Mesenchymal stem cell (in vitro differentiated cells and primary cell): ENCODE measurements at regions not wholly inside any gene's neighbourhood (a gene's known extent, or its start where the extent isn't known, plus 50 kb on each side); places are given as distances from the start of the nearest gene placed in this dataset.

Experiments used
- DNase-seq: peaks from one replicate; pipeline ENCODE4 v3.0.0-alpha.2; 2013
- H2AFZ ChIP-seq: one replicate; pipeline ENCODE4 v1.6.1; 2013; ENCODE audit warnings: low read depth, mild to moderate bottlenecking, control low read depth, inconsistent platforms, low read length, moderate library complexity
- H2AK5ac ChIP-seq: 2 replicates; pipeline ENCODE4 v1.6.1; 2013; ENCODE audit warnings: low read length, moderate library complexity, mild to moderate bottlenecking, inconsistent platforms; ENCODE audit not compliant: severe bottlenecking
- H2BK120ac ChIP-seq: one replicate; pipeline ENCODE4 v1.6.1; 2013; ENCODE audit warnings: low read depth, mild to moderate bottlenecking, inconsistent platforms, low read length, moderate library complexity
- H2BK12ac ChIP-seq, 2 experiments: one replicate each; pipeline ENCODE4 v1.6.1; 2013; ENCODE audit warnings: inconsistent platforms in 2 of 2, low read length in 2 of 2, mild to moderate bottlenecking in 2 of 2, moderate library complexity in 2 of 2, control low read depth in 1 of 2
- H2BK15ac ChIP-seq: one replicate; pipeline ENCODE4 v1.6.1; 2013; ENCODE audit warnings: mild to moderate bottlenecking, low read depth, inconsistent platforms; ENCODE audit not compliant: poor library complexity, severe bottlenecking
- H2BK5ac ChIP-seq: 2 replicates; pipeline ENCODE4 v1.6.1; 2013; ENCODE audit warnings: low read depth, mild to moderate bottlenecking, low read length, control low read depth, inconsistent platforms; ENCODE audit not compliant: poor library complexity, severe bottlenecking
- H3K14ac ChIP-seq, 2 experiments: one replicate each; pipeline ENCODE4 v1.6.1; 2013; ENCODE audit warnings: inconsistent platforms in 2 of 2, low read length in 2 of 2, control low read depth in 1 of 2, mild to moderate bottlenecking in 1 of 2, moderate library complexity in 1 of 2
- H3K18ac ChIP-seq, 2 experiments: one replicate each; pipeline ENCODE4 v1.6.1; 2013; ENCODE audit warnings: inconsistent platforms in 2 of 2, low read length in 2 of 2, control low read depth in 1 of 2, low read depth in 1 of 2, mild to moderate bottlenecking in 1 of 2
- H3K23ac ChIP-seq, 2 experiments: one replicate each; pipeline ENCODE4 v1.6.1; 2013; ENCODE audit warnings: inconsistent platforms in 2 of 2, low read length in 2 of 2, mild to moderate bottlenecking in 2 of 2, moderate library complexity in 2 of 2, control low read depth in 1 of 2
- H3K27ac ChIP-seq: 2 replicates; pipeline ENCODE4 v1.5.1; 2013; ENCODE audit warnings: mild to moderate bottlenecking, moderate library complexity, low read length, control low read depth, inconsistent platforms; ENCODE audit not compliant: poor library complexity, severe bottlenecking
- H3K27me3 ChIP-seq, 2 experiments: 2 replicates each; pipeline versions ENCODE4 v1.6.1 to v1.7.0; 2013; ENCODE audit warnings: low read length in 2 of 2, mild to moderate bottlenecking in 2 of 2, moderate library complexity in 2 of 2, control low read depth in 1 of 2, inconsistent platforms in 1 of 2; ENCODE audit not compliant: control insufficient read depth in 1 of 2, insufficient read depth in 1 of 2
- H3K36me3 ChIP-seq, 2 experiments: 2 replicates each; pipeline versions ENCODE4 v1.6.1 to v1.7.0; 2013; ENCODE audit warnings: low read length in 2 of 2, control low read depth in 1 of 2, inconsistent platforms in 1 of 2, low read depth in 1 of 2, mild to moderate bottlenecking in 1 of 2; ENCODE audit not compliant: insufficient read depth in 2 of 2, control insufficient read depth in 1 of 2
- H3K4ac ChIP-seq, 2 experiments: one replicate each; pipeline ENCODE4 v1.6.1; 2013; ENCODE audit warnings: inconsistent platforms in 2 of 2, low read length in 2 of 2, mild to moderate bottlenecking in 2 of 2, moderate library complexity in 2 of 2, control low read depth in 1 of 2, low read depth in 1 of 2
- H3K4me1 ChIP-seq: 2 replicates; pipeline ENCODE4 v1.6.1; 2013; ENCODE audit warnings: low read depth, low read length, control low read depth; ENCODE audit not compliant: control insufficient read depth, insufficient read depth
- H3K4me2 ChIP-seq: 2 replicates; pipeline ENCODE4 v1.6.1; 2013; ENCODE audit warnings: low read length, mild to moderate bottlenecking, inconsistent platforms; ENCODE audit not compliant: poor library complexity, severe bottlenecking
- H3K4me3 ChIP-seq, 2 experiments: 2 replicates each; pipeline versions ENCODE4 v1.5.1 to v1.7.0; 2013; ENCODE audit warnings: low read length in 2 of 2, mild to moderate bottlenecking in 2 of 2, control low read depth in 1 of 2, low read depth in 1 of 2; ENCODE audit not compliant: insufficient read depth in 1 of 2
- H3K79me1 ChIP-seq: replicated peaks from 2 replicates; pipeline ENCODE4 v1.6.1; 2013; ENCODE audit warnings: mild to moderate bottlenecking, control low read depth, low read length, inconsistent platforms; ENCODE audit not compliant: poor library complexity, severe bottlenecking
- H3K9ac ChIP-seq: 2 replicates; pipeline ENCODE4 v1.7.0; 2013; ENCODE audit warnings: mild to moderate bottlenecking, low read length, moderate library complexity
- H3K9me3 ChIP-seq: 2 replicates; pipeline ENCODE4 v1.7.0; 2013; ENCODE audit warnings: mild to moderate bottlenecking, low read length; ENCODE audit not compliant: control insufficient read depth
- H4K8ac ChIP-seq: one replicate; pipeline ENCODE4 v1.6.1; 2013; ENCODE audit warnings: inconsistent platforms, mild to moderate bottlenecking, low read length, moderate library complexity
- H4K91ac ChIP-seq: one replicate; pipeline ENCODE4 v1.6.1; 2013; ENCODE audit warnings: mild to moderate bottlenecking, low read length, inconsistent platforms
- WGBS: methylation state at CpG from one replicate; pipeline ENCODE4 v1.1.7; 2013; ENCODE audit warnings: mixed read lengths; 5-methylcytosine and 5-hydroxymethylcytosine counted together

DNA sequence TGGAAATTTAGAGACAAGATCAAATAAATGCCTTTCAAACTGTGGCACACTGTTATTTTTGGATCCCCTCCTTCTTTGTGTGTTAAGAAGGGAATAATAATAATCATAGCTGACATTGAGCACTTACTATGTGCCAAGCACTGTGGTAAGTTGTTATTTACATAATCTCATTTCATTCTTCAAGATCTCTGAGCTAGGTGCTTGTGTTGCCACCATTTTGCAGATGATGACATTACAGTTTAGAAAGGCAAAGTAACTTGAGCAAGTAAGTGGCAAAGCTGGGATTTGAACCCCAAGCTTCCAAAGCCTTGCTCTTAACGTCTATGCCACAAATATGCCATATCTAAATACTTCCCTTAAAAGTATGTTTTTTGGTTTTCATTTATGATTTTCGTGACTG lies 121.8 kb upstream of the TMEM161B start:
- no peaks in the 10 kb centered on the region for H3K4me1 ChIP-seq
- no peak overlapping the region for H2BK15ac ChIP-seq
- H3K27me3 ChIP-seq: no peaks in the 10 kb centered on the region
- WGBS: no CpG with 5 or more reads among the region's 2 CpGs
- H3K36me3 ChIP-seq: no peaks in the 10 kb centered on the region
- no peak overlapping the region for H3K23ac ChIP-seq
- DNase-seq: no peak
- H2AK5ac ChIP-seq: no peak overlapping the region
- H3K9me3 ChIP-seq: no peaks in the 10 kb centered on the region
- H3K4me2 ChIP-seq: no peak overlapping the region
- no peak overlapping the region for H2BK120ac ChIP-seq
- H3K27ac ChIP-seq: no peak overlapping the region
- no peak overlapping the region for H3K4ac ChIP-seq
- no peak overlapping the region for H3K4me3 ChIP-seq
- H2BK12ac ChIP-seq: no peak overlapping the region
- no peak overlapping the region for H4K8ac ChIP-seq
- no peak overlapping the region for H3K9ac ChIP-seq
- no peak overlapping the region for H2BK5ac ChIP-seq
- H3K14ac ChIP-seq: no peak overlapping the region
- no peaks in the 10 kb centered on the region for H3K79me1 ChIP-seq
- H4K91ac ChIP-seq: no peak overlapping the region
- no peak overlapping the region for H2AFZ ChIP-seq
- H3K18ac ChIP-seq: no peak overlapping the region

DNA sequence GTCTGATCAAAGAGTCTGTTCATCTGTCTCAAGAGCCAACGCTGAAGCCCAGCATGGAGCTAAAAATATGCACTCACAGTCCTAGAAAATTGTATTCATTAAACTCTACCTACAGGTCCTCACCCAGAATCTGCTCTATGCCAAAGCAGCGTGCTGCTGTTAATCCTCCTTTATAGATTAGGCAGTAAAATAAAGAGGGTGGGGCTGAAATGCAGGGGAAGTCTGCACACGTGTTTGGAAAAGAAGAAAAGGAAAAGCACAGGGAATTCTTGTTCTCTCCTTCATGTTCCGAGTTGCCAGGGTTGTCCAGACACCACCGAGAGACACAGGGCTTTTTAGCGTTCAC lies 121.4 kb upstream of the TMEM161B start:
- Histone ChIP-seq H2BK15ac (no peak overlapping the region), H2BK120ac (no peak overlapping the region), H3K27ac (no peak overlapping the region), H3K79me1 (no peaks in the 10 kb centered on the region), H4K8ac (no peak overlapping the region), H3K27me3 (no peaks in the 10 kb centered on the region), H3K9me3 (no peaks in the 10 kb centered on the region), H3K23ac (no peak overlapping the region), H3K9ac (no peak overlapping the region), H2AFZ (no peak overlapping the region), H2BK12ac (no peak overlapping the region), H4K91ac (no peak overlapping the region), H3K4me1 (no peaks in the 10 kb centered on the region), H3K36me3 (no peaks in the 10 kb centered on the region), H2BK5ac (no peak overlapping the region), H3K4ac (no peak overlapping the region), H3K14ac (no peak overlapping the region), H3K4me2 (no peak overlapping the region), H3K18ac (no peak overlapping the region), H3K4me3 (no peak overlapping the region), H2AK5ac (no peak overlapping the region)
- WGBS: 67% methylated on average over 6 of the region's 6 CpGs
- DNase-seq: no peak

DNA sequence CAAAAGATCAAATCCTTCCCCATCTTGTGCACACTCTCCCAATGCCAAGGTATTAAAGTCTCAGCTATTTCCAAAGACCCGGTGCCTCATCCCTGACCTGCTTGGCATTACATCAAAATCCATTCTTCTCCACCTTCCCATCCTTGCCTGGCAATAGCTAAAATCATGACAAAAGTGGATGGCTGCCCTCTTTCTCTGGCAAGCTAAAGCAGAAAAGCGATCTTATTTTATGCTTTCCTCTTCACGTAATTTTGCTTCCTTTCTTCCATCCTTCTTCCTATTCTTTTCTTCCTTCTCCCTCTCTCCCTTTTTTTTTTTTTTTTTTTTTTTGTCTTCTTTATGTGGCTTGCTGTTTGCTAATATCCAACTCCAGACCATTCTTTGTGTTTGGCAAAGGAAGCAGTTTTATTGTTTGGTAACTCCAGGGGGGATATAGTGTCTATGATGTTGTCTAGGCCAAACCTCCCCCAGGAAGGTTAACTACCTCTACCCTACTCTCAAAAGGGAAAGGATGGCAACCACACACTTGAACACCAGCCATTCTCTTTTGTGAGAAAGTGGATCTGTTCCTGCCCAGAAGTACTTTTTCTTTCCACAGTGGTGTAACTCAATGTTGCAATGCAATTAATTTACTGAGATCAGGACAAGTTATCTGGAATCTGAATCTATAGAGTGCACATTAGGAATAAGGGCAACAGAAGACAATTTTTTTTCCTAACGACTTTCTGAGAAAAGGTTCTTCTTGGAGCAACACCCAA lies 120.9 kb upstream of the TMEM161B start:
- no peak overlapping the region for H2AK5ac ChIP-seq
- H2BK120ac ChIP-seq: no peak overlapping the region
- no peaks in the 10 kb centered on the region for H3K4me1 ChIP-seq
- no peak overlapping the region for H2BK5ac ChIP-seq
- H3K4me3 ChIP-seq: no peak overlapping the region
- no peak overlapping the region for H4K91ac ChIP-seq
- no peak overlapping the region for H2AFZ ChIP-seq
- no peaks in the 10 kb centered on the region for H3K36me3 ChIP-seq
- H3K27ac ChIP-seq: no peak overlapping the region
- H3K79me1 ChIP-seq: no peaks in the 10 kb centered on the region
- no peak overlapping the region for H2BK15ac ChIP-seq
- no peak overlapping the region for H3K4me2 ChIP-seq
- no peak overlapping the region for H2BK12ac ChIP-seq
- WGBS: 94% methylated on average over 3 of the region's 4 CpGs
- no peak overlapping the region for H4K8ac ChIP-seq
- no peak overlapping the region for H3K18ac ChIP-seq
- DNase-seq: no peak
- H3K9me3 ChIP-seq: no peaks in the 10 kb centered on the region
- H3K4ac ChIP-seq: no peak overlapping the region
- H3K23ac ChIP-seq: no peak overlapping the region
- H3K27me3 ChIP-seq: no peaks in the 10 kb centered on the region
- no peak overlapping the region for H3K9ac ChIP-seq
- H3K14ac ChIP-seq: no peak overlapping the region

DNA sequence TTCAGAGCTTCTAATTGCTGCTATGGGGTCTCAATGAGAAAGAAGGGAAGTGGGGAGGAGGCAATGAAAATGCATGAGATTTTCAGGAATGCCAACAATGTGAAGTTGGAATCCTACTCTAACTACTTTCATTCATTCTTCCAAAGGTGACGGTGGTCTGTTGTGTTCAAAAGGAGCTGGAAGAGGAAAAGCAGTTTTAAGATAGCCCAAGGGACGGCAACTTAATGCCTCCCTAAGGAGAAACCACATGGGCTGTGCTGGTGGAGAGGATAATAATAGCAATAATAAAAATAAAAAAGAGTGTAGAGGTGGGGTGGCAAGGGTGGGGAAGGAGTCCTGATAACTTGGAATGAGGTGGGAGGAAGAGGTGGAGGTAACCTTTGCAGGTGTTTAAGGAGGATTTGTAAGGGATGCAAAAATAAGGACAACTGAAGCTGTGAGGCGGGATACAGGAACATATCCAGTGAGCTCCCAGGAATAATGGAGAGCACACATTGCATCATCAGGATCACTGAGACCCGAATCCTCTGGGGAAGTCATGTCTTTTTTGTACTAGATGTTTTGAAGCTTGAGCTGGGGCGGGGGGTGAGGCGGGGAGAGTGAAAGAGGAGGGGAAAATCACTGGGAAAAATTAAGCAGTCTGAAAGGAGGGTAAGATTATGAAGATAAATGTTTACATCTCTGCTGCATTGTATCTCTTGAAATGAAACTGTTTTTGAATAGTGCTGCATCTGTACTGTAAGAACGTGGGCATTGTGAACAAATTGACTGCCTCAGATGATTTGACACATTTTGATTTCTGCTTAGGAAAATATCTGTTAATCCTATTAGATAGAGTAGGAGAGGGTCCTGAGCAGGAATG lies 120.1 kb upstream of the TMEM161B start:
- Histone ChIP-seq H3K9me3 (no peaks in the 10 kb centered on the region), H3K9ac (no peak overlapping the region), H3K27me3 (no peaks in the 10 kb centered on the region), H3K36me3 (no peaks in the 10 kb centered on the region), H3K23ac (no peak overlapping the region), H2BK120ac (no peak overlapping the region), H2AFZ (no peak overlapping the region), H4K91ac (no peak overlapping the region), H2BK5ac (no peak overlapping the region), H2AK5ac (no peak overlapping the region), H4K8ac (no peak overlapping the region), H2BK12ac (no peak overlapping the region), H3K79me1 (no peaks in the 10 kb centered on the region), H3K4me1 (no peaks in the 10 kb centered on the region), H3K4me3 (no peak overlapping the region), H3K4me2 (no peak overlapping the region), H3K27ac (no peak overlapping the region), H3K4ac (no peak overlapping the region), H3K18ac (no peak overlapping the region), H3K14ac (no peak overlapping the region), H2BK15ac (no peak overlapping the region)
- DNase-seq: no peak
- WGBS: 59% methylated on average over 7 of the region's 7 CpGs
